Erythroblast (primary cell): ENCODE measurements at regions not wholly inside any gene's neighbourhood (a gene's known extent, or its start where the extent isn't known, plus 50 kb on each side); places are given as distances from the start of the nearest gene placed in this dataset.

Source experiments
- DNase-seq, 2 experiments: peaks; one replicate each; lab custom pipeline; 2025; lab: John Stamatoyannopoulos, UW
- GATA1 ChIP-seq: IDR thresholded peaks from 2 replicates; pipeline ENCODE4 v1.6.1; 2011; ENCODE audit warnings: low read depth, mild to moderate bottlenecking, control low read depth, low read length, moderate library complexity
- POLR2A ChIP-seq: IDR thresholded peaks from 2 replicates; pipeline ENCODE4 v1.6.1; 2011; ENCODE audit warnings: mild to moderate bottlenecking, low read length

- no peak for TF ChIP-seq POLR2A
- TF ChIP-seq GATA1: no peak
- DNase-seq: no peak
Measured at GRCh38 chr12:125776212-125776611, 711.0 kb downstream of the AACS start.

DNA sequence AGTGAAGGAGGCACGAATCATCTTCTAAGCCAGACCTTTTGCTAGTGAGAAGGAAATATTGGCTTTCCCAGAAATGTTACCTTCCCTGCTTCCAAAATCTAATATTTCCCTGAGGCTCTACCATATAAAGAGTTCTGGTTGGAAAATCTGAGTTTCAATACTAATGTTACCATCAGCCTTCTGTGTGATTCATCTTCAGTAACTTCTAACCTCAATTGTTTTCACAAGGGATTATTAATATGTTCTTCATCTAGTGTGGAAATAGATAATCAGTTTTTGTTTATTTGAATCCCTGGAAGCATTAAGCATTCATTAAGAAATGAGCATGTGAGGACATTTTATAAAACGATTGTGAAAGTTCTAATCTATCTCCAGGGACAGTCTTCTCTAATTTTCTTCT, 720.9 kb downstream of the AACS start:
- TF ChIP-seq POLR2A: no peak
- no peak for TF ChIP-seq GATA1
- no peak for DNase-seq

GRCh38 chr12:125794401-125794800, 729.2 kb downstream of the AACS start:
- TF ChIP-seq GATA1 (no peak), POLR2A (no peak)
- no peak for DNase-seq

DNA sequence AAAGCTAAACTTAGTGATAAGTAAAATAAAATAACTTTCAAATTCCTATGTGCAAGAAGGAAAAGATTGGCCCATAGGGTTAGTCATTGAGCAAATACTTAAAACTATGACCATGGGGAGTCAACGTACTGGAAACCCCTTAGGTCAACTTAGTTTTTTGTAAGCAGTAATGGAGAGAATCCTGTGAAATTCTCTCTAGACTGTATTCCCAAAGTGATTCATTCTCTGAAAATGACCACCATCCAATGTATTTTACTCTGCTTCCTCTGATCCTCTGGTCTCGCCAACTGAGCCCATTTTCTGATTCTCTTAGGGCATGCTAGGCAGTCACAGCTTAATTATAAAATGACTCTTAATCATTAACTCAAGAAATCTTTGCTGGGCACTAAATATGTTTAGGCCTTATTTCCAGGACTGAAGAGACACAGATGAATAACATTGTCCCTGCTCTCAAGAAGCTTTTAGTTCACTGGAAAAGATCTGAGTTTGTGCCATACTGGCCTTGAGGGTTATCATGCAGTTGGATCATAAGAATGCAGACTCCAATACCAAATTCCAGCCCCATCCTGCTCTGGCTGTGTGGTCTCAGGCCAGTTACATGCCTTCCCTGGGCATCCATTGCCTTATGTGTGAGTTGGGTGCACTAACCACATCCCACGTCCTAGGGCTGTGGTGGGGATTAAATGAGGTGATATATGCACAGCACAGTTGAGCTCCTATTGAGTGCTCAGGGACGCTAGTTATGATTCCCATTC, 732.4 kb downstream of the AACS start:
- DNase-seq: no peak
- TF ChIP-seq POLR2A: no peak
- TF ChIP-seq GATA1: no peak

- no peak for TF ChIP-seq POLR2A
- TF ChIP-seq GATA1: no peak
- DNase-seq: no peak
Measured at GRCh38 chr12:125804660-125805059, 739.4 kb downstream of the AACS start.

- no peak for TF ChIP-seq GATA1
- no peak for TF ChIP-seq POLR2A
Measured at GRCh38 chr12:125824276-125824675, 759.0 kb downstream of the AACS start.

DNA sequence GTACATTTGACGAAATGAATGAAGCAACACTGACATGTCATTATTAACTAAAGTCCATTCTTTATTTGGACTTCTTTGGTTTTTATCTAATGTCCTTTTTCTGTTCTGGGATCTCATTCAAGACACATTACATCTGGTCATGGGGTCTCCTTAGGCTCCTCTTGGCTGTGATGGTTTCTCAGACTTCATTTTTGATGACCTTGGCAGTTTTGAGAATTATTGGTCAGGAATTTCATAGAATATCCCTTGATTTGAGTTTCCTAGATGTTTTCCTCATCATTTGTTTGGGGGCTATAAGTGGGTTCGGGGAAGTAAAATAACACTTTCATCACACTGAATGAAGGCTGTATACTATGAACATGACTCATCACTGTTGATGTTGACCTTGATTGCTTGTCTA, 770.6 kb downstream of the AACS start:
- TF ChIP-seq GATA1: no peak
- no peak for TF ChIP-seq POLR2A
- no peak for DNase-seq

More at GRCh38 chr12:125824276-125824675, 759.0 kb downstream of the AACS start:
- DNase-seq: no peak

DNA sequence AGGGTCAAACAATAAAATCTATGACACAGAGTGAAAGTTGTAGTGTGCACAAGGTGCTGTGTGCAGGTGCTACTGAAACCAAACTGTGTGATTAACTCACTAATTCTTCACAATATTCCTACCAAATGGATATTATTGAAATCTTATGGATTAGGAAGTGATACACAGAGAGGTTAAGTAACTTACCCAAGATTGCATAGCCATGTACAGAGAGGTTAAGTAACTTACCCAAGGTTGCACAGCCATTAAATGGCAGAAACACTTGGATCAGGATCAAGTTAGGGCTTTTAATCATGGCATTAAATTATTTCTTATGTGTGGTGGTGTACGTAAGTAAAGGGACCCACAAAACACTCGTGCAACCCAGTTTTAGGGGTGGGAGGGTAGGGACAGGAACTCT, 771.4 kb downstream of the AACS start:
- no peak for DNase-seq
- TF ChIP-seq GATA1 (no peak), POLR2A (no peak)

DNA sequence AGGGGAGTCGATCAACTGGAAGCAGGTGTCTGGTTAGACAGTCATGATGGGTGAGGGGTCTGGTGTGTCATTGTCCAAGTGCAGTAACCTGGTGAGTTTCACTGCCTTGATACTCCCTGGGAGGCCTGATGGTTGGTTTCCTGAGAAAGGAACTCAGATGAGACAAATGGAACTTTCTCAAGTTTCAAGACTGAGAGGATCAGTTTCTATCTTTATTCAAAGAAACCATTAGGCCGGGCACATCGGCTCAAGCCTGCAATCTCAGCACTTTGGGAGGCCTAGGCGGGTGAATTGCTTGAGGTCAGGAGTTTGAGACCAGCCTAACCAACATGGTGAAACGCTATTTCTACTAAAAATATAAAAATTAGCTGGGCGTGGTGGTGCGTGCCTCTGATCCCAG, 776.1 kb downstream of the AACS start:
- TF ChIP-seq POLR2A (no peak), GATA1 (no peak)
- no peak for DNase-seq

- TF ChIP-seq POLR2A: no peak
- no peak for DNase-seq
Measured at GRCh38 chr12:125852116-125852515, 786.9 kb downstream of the AACS start.

GRCh38 chr12:125852679-125853078, 787.4 kb downstream of the AACS start:
- TF ChIP-seq POLR2A (no peak), GATA1 (no peak)
- DNase-seq: no peak

DNA sequence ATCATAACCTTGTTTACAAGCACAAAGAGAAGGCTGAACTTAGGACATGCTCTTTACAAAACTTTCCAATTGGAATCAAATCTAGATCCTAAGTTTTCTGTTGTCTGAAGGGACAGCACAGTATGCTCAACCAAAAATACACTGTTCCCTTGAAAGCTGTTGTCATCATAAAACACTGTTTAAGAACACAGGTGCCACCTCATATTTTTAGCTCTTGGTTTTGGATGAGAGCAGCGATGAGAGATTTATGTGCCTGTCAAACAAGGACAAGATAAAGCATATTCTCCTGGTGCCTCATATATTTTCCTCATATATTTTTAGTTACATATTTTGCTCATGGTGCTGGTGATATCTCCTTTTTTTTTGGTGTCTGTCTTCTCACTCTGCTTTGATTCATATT, 788.4 kb downstream of the AACS start:
- TF ChIP-seq GATA1: no peak
- no peak for TF ChIP-seq POLR2A

GRCh38 chr12:125856366-125856765, 791.1 kb downstream of the AACS start:
- TF ChIP-seq GATA1: no peak
- TF ChIP-seq POLR2A: no peak
- no peak for DNase-seq

More for the DNA sequence above, 788.4 kb downstream of the AACS start:
- no peak for DNase-seq

- DNase-seq: no peak
Measured at GRCh38 chr12:125856896-125857295, 791.7 kb downstream of the AACS start.

DNA sequence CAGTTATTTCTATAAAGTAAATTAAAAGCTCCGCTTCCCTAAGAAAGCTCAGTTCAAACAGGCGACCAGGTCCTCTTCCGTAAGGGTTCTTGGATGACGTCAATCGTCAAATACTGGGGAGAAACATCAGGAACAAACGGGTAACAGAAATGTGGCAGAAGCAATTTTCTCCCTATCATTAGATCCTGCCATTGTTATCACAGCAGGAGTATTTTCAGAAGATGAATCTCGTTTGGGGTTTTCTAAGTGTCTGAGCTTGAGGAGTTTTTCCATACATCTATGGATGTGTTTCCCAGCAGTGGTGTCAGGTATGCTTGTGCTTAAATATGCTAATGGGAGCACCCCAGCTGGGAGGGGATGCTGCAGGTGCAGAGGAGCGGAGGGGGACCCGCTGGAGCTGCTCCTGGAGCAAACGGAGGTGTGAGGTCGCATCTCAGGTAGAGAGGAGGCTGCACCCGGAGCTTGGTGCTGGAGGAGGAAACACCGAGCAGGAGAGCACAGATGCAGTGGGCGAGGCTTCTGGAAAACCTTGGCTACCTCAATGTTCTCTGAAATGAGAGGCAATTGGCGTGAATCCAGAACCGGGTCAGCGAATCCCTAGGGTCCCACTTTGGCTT, 795.5 kb downstream of the AACS start:
- DNase-seq: no peak
- no peak for TF ChIP-seq POLR2A
- TF ChIP-seq GATA1: no peak

More at GRCh38 chr12:125856896-125857295, 791.7 kb downstream of the AACS start:
- no peak for TF ChIP-seq POLR2A
- no peak for TF ChIP-seq GATA1
